ENCODE measurements at regions not wholly inside any gene's neighbourhood (a gene's known extent, or its start where the extent isn't known, plus 50 kb on each side); places are given as distances from the start of the nearest gene placed in this dataset.

- TF ChIP-seq MTA3 (IDR thresholded peaks at IDR 0.05; ENCODE audit: borderline replicate concordance, low read length) (no peak), LARP7 (IDR thresholded peaks at IDR 0.05) (no peak), ZBTB4 (CRISPR knock-in tag; IDR thresholded peaks at IDR 0.05) (no peak), HDAC6 (IDR thresholded peaks at IDR 0.05; ENCODE audit: unreplicated experiment) (no peak), REST (IDR thresholded peaks at IDR 0.05; ENCODE audit: low read depth, low read length) (no peak), MYB (IDR thresholded peaks at IDR 0.05; ENCODE audit: borderline replicate concordance, low read depth, low read length) (no peak), FOS (IDR thresholded peaks at IDR 0.05; ENCODE audit: borderline replicate concordance, extremely low read depth, insufficient read length) (no peak), EZH2 (IDR thresholded peaks at IDR 0.05; ENCODE audit: borderline replicate concordance, control insufficient read depth, low read depth, low read length) (no peak), PKNOX1 (IDR thresholded peaks at IDR 0.05) (no peak), RCOR1 (conservative IDR thresholded peaks at IDR 0.05; ENCODE audit: low read depth, low read length) (no peak), ZSCAN29 (IDR thresholded peaks at IDR 0.05) (no peak), ESRRA (IDR thresholded peaks at IDR 0.05; ENCODE audit: low read length) (no peak), SIX5 (IDR thresholded peaks at IDR 0.05; ENCODE audit: low read depth, low read length, severe bottlenecking) (no peak), PRDM15 (CRISPR knock-in tag; IDR thresholded peaks at IDR 0.05) (no peak), ZBED1 (IDR thresholded peaks at IDR 0.05; ENCODE audit: borderline replicate concordance) (no peak)
- intact Hi-C loops (cut with micrococcal nuclease; ENCODE audit: unreplicated experiment) (no loop called here), in situ Hi-C loops (cut with MboI) (no loop called here)
- Histone ChIP-seq H3K9me3 (replicated peaks; ENCODE audit: control insufficient read depth, insufficient read depth, low read length) (no peaks in the 10 kb centered on the region), H3K79me2 (ENCODE audit: control insufficient read depth, insufficient read depth, low read length) (no peaks in the 10 kb centered on the region), H3K4me1 (ENCODE audit: control insufficient read depth, insufficient read depth, low read length) (no peaks in the 10 kb centered on the region), H2AFZ (ENCODE audit: control insufficient read depth, low read depth, low read length) (no peak overlapping the region), H3K4me3 (no peak overlapping the region), H3K9ac (ENCODE audit: control insufficient read depth, insufficient read depth, low read length) (no peak overlapping the region), H3K27me3 (replicated peaks in 1 of 2; ENCODE audit: control insufficient read depth in 2 of 2, insufficient read depth in 2 of 2, low read length in 1 of 2) (no peaks in the 10 kb centered on the region), H3K27ac (ENCODE audit: control insufficient read depth, insufficient read depth) (no peak overlapping the region), H3K4me2 (ENCODE audit: control insufficient read depth, insufficient read depth) (no peak overlapping the region), H4K20me1 (ENCODE audit: control insufficient read depth, insufficient read depth) (no peaks in the 10 kb centered on the region), H3K36me3 (ENCODE audit: control insufficient read depth in 2 of 2, insufficient read depth in 2 of 2, low read length in 1 of 2) (no peaks in the 10 kb centered on the region)
- FAIRE-seq (no peak), ATAC-seq (no peak), DNase-seq (ENCODE audit: low read depth, low spot score) (no peak)
- SMC1A ChIA-PET (ENCODE audit: uncharacterized antibody, unreplicated experiment), result no interaction called here
- POLR2A ChIA-PET, result no interaction called here
- BruUV-seq (replicated peaks), result no TSS peak
- RAD21 ChIA-PET (ENCODE audit: unreplicated experiment), result no interaction called here
- CTCF ChIA-PET, result no interaction called here
- WGBS (ENCODE audit: insufficient coverage, insufficient replicate concordance, low lambda C conversion rate, missing lambda C conversion rate), result 51% methylated on average over 4 of the region's 4 CpGs
These were observed 668.9 kb upstream of the CHAC2 start for GRCh38 chr2:53098696-53099078.
